Fibroblast of the conjunctiva (primary cell): ENCODE measurements at regions not wholly inside any gene's neighbourhood (a gene's known extent, or its start where the extent isn't known, plus 50 kb on each side); places are given as distances from the start of the nearest gene placed in this dataset.

Experiments used
- DNase-seq: peaks from one replicate; pipeline ENCODE4 v3.0.0-alpha.2; 2010; ENCODE audit warnings: low read depth

DNA sequence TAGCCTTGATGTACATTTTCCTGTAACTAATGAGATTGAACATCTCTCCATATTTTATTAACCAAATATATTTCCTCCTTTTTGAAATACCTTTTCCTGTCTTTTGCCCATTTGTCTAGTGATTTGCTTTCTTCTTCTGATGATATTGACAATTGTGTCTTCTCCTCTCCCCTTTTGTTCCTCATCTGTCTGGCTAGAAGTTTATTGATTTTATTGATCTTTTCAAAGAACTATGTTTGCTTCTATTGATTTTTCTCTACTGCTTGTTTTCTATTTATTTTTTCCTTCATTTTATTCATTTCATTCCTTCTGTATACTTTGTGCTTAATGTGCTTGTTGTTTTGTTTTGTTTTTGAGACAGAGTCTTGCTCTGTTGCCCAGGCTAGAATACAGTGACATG, 181.4 kb upstream of the SMIM23 start:
- no peak for DNase-seq

DNA sequence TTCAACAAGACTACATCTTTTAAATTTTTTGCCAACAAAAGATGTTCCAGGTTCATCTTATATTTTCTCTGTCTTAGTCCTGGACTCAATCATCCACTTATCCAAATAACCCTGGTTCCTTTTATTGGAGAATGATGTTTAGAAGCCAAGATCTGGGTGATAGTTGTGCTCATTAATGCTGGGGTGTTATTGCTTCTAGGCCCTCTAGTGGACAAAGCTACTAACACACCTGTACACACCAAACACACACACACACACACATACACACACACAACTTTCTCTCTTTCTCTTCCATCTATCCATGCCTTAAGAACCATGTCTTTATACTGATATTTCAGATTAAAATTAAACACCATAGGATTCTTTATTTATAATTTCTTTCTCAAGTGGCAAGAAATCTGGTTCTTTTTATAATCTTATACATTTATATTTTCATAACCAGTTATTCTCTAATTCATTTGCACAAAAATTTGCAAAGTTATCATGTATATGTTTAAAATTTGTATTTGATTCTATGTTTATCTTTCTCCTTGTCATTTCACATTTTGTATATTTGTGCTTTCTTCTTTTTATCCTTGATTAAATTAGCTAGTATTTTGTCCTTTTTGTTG, 179.1 kb upstream of the SMIM23 start:
- no peak for DNase-seq

- DNase-seq = no peak
Observed at GRCh38 chr5:171607863-171608262, 177.8 kb upstream of the SMIM23 start.

GRCh38 chr5:171609806-171610452, 175.7 kb upstream of the SMIM23 start:
- DNase-seq = no peak

DNA sequence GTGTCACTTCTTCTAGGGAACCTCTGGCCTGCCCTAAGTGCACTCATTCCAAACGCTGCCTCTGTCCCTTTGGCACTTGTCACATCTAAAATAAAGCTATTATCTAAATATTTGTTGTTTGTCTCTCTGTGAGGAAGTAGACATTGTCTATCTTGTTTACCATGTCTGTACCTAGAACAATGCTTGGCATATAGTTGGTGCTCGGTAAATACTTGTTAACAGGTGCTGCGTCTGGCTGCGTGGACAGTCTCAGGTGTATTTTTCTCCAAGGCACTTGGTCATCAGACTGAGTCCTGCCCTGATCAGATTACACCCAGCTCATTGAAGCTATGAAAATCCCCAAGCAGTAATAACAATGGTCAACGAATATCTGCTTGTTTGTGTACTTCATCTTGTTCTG, 174.9 kb upstream of the SMIM23 start:
- DNase-seq = no peak

DNA sequence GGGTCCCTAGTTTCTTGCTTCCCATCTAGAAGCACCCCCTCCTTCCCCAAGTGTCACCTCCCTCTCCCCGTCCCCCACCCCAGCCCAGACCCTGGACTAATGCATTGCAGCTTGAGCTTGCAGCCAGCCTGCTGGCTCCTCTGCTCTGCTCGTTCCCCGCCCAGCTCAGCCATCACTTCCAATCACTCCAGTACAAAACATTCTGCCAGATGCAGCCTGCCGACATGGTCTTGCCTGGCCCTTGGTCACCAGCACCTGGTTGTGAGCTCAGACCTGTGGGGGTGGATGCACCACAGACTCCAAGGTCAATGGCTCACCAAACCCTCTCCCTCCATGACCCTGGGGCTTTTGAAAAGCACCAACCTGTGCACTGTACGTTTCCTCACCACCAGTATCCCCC, 172.9 kb upstream of the SMIM23 start:
- DNase-seq = no peak

DNA sequence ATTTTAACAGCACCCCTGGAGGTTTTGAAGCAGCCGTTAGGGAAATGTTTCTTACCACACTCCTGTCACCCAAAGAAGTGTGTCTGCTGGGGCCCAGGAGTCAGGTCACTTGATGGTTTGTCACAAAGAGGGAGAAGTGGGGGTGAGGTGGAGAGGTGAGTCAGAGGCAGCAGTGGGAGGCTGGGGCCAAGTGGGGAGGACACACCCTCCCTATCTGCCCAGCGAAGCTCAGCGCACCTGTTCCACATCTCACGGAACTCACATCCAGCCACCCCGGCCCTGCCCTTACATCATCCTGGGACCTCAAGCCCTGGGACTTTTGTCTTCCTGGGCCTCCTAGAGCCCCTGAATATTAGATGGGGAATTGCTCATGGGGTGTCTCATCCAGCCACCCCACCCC, 171.1 kb upstream of the SMIM23 start:
- no peak for DNase-seq

DNA sequence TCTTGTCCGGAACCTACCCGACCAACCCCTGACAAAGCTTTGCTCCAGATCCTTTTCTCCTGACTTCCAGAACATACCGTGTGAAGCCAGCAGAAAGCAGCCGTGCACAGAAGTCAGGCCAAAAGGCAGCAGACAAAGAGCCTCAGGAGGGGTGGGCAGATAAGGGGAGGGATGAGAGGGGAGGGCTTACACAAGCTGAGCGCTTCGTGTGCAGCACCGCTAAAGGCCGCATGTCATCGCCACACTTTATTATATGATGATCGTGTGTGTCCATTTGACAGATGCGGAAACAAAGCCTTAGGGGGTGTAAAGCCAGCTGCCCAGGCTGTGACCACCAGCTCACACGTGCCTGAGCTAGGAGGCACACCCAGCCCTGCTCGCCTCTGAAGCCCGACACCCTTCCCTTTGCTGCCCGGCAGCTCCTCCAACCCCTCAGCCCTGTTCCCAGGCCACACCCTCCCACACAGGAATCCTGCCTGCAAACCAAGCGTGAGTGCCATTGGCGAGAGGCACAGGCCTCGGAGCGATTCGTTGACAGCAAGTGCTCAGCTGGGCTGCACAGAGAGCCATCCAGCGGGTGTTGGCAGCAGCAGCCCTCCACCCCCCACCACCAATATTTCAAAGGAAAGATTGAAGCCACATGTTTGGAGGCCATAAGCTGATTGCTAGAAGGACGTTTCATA, 170.5 kb upstream of the SMIM23 start:
- DNase-seq = peak; percentile 33

DNA sequence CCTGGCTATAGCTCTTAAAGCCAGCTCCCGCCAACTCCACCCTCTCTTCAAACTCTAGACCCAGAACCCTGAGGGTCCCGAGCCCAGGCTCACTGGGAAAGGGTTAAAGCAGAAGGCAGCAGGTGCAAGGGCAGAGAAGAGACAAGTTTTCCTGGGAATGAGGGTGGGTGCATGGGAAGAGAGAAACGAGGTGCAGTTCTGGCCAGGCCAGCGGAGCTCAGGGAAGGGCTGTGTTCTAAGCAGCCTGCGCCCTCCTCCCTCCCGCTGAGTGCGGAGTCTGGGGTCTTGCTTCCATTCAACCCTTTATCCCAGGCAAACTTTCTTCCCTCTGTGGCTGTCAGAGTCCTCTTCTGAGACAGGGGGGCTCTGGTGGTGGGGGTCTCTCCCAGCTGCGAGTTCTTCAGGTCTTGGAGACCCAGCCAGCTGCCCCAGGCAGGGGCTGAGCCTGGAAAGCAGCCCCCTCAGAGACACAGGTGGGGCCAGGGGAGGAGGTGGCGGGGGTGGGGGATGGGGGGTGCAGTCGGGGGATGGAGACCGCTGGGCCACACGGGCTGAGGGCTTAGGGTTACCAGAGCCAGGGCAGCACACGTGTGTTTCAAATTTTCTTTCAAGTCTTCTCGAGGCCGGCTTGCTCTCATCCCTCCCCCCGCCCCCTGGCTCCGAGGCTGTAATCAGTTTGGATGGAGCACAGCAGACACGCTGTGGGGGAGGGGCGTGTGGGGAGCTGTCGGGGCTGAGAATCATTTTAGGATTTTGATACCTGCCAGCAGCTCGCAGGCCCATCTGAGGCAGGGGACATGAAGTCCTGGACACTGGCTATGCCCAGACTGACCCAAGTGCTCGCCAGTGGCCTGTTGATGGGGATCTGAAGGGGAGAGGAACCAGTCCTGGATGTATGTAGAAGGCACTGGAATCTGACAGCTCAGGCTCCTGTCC, 169.6 kb upstream of the SMIM23 start:
- DNase-seq = no peak

DNA sequence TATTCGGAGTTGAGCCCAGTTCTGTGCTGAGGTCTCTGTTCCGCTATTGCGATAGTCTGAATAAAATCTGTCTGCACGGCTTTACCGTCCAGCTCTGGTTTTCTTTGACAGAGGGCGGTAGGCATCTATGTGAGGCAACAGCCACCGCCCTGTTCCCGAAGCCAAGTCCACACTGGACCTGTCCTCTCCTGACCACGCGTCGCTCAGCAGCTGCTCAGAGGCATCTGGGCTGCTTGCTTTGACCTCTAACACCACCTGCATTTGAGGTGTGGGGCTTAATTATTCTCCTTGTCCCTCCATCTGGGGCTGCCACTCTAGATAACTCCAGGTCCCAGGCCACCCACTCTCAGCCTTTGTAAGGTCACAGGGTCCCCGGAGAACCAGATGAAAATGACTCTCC, 168.4 kb upstream of the SMIM23 start:
- no peak for DNase-seq

GRCh38 chr5:171617817-171618591, 167.6 kb upstream of the SMIM23 start:
- no peak for DNase-seq

- no peak for DNase-seq
Observed at GRCh38 chr5:171619196-171619595, 166.4 kb upstream of the SMIM23 start.

DNA sequence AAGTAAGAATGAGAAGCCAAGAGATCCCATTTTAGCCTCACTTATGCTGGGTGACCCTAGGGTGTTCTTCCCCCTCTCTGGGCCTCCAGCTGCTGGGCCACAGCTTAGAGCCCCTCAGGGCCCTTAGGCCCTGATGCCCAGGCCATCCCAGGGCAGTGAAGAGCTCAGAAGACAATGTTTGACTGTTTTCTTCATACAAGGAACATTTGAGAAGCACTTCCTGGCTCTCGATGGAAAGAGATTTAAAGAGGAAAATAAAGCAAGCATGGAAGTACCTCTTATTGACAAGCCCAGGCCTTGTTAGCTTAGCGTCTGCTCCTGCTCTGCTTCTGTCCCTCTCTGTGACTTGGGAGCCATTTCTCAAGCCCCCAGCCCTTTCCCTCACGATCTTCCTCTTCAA, 165.9 kb upstream of the SMIM23 start:
- DNase-seq = no peak

GRCh38 chr5:171622010-171622409, 163.6 kb upstream of the SMIM23 start:
- DNase-seq = peak; percentile 21

DNA sequence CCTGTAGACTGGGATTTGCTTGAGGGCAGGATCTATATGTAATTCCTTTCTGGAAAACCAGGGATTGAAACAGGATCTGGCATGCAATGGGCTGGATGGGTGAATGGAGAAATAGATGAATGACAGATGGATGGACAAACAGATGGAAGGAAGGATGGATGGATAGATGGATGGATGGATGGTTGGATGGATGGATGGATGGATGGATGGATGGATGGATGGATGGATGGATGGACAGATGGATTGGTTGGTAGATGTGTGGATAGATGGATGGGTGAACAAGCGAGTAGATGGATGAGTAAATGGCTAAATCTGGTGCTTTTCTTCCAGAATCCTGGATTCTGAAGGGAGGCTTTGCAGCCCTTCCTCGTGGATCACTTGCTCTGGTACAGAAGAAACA, 162.5 kb upstream of the SMIM23 start:
- DNase-seq = no peak

GRCh38 chr5:171623551-171624097, 162.0 kb upstream of the SMIM23 start:
- no peak for DNase-seq

DNA sequence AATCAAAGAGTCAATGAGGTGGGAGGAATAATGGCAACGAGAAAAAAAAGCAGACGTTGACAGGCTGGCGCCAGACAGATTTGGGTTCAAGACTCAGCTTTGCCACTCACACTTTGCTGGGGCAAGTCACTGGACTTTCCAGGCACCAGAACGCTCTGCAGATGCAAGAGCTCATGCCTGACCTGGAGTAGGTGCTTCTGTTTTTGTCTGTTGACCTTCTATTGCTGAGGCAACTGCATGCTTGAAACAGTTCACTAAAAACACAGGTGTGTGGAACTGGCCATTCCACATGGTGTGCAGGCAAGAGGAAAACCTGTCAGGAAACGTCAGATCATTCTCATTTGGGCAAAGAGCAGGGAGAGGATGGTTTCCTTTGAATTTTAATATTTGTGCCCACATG, 161.2 kb upstream of the SMIM23 start:
- no peak for DNase-seq

- DNase-seq = no peak
Observed at GRCh38 chr5:171625646-171626045, 160.0 kb upstream of the SMIM23 start.

GRCh38 chr5:171627936-171628632, 157.5 kb upstream of the SMIM23 start:
- no peak for DNase-seq

- no peak for DNase-seq
Observed at GRCh38 chr5:171628633-171628974, 157.0 kb upstream of the SMIM23 start.

DNA sequence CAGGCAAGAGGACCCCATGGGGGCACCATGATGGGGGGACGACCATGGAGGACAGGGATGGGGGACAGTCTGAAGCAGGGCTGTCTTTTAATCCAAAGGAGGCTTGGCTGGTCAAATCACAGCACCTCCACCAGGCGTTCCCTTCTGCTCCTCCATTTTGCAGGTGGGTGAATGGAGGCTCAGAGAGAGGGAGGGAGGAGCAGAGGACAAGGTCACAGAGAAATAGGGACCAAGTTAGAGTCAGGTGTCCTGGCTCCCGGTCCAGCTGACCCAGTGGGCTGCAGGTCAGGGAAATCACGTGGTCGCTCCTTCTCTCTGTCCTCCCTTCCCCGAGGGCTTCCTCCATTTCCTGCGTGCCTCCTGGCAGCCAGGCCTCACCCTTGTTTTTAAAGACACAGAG, 156.4 kb upstream of the SMIM23 start:
- DNase-seq = no peak
